Astrocyte of the spinal cord (primary cell): ENCODE measurements at regions not wholly inside any gene's neighbourhood (a gene's known extent, or its start where the extent isn't known, plus 50 kb on each side); places are given as distances from the start of the nearest gene placed in this dataset.

Source experiments
- DNase-seq: peaks from one replicate; pipeline ENCODE4 v3.0.0; 2011; ENCODE audit warnings: low read depth, low spot score
- H3K4me3 ChIP-seq: 2 replicates; pipeline ENCODE4 v1.5.1; 2011; ENCODE audit warnings: low read depth, mild to moderate bottlenecking, low read length, moderate library complexity
- CTCF ChIP-seq: IDR thresholded peaks from 2 replicates; pipeline ENCODE4 v1.5.1; 2012; ENCODE audit warnings: low read depth, mild to moderate bottlenecking, low read length, inconsistent platforms
- in situ Hi-C: cut with HindIII; loops from 2 replicates; pipeline ENCODE4 v1.10.0; 2017; ENCODE audit warnings: low sequenced_read_pairs

DNA sequence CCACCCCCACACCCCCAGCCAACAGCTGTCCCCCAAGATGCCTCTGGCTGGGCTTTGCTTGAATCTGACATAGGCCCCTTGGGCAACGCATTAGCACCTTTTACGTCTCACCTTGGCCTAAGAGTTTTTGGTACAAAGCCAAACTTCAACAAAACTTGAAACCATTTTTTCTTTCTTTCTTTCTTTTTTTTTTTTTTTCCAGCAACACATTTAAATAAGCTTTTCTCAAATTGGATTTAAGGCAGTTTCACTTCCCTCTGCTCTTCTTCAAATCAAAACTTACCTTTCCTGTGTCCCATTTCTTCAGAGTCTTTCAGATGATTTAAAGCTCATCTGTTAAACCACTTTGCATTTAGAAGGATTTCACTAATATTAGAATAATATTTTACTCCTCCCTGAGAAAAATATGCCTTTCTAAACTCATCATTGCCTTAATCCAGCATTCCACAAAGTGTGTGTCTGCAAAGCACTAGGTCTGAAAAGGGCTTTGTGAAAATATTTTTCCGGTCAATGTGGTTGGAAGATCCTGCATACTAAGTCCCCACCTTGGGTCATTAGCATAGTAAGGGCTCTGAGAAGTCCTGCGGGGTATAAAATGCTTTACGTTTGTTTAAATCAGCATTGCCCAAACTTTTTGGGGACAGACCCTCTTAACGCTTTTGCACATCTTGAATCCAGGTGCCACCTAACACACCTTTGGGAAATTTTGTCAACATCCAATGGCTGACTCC is 217.0 kb downstream of the TLE3 start:
- in situ Hi-C loops: no loop called here
- H3K4me3 ChIP-seq: no peak overlapping the region
- no peak for TF ChIP-seq CTCF
- no peak for DNase-seq

DNA sequence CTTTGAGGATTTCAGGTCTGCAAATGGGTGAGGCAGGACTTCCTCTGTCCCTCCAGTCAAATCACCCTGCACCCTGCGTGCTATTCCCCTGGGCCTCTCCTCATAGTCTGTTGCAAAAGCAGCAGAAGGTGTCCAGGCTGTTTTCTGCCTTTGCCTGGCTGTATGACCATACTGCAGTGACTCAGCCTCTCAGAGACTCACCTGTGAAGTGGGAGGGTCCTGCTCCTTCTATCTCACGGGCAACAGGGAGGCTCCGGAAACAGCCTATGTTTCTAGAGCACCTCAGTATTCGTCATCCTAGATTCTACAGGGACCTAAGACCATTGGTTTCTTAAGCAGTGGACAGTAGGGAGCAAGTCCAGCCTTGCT is 216.4 kb downstream of the TLE3 start:
- TF ChIP-seq CTCF: no peak
- in situ Hi-C loops: no loop called here
- no peak overlapping the region for H3K4me3 ChIP-seq
- no peak for DNase-seq

DNA sequence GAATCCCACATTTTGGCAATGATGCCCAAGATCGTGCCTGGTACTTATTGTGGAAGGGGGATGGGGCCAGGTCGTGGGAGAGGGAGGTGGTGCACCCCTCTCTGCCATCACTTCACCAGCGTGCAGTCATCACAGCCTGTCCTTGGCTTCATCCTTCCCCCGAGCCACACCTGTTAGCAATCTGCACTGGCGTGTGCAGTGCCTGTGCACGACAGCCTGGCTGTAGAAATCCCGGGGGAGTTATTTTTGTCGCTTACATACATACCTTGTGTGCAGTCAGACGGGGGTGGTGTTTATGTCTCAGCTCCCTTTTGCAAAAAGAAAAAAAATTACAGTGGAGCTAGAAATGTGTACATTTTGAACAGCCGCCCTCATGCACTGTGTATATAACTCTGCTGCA is 216.0 kb downstream of the TLE3 start:
- no peak for DNase-seq
- no peak overlapping the region for H3K4me3 ChIP-seq
- TF ChIP-seq CTCF: no peak
- in situ Hi-C loops: no loop called here

DNA sequence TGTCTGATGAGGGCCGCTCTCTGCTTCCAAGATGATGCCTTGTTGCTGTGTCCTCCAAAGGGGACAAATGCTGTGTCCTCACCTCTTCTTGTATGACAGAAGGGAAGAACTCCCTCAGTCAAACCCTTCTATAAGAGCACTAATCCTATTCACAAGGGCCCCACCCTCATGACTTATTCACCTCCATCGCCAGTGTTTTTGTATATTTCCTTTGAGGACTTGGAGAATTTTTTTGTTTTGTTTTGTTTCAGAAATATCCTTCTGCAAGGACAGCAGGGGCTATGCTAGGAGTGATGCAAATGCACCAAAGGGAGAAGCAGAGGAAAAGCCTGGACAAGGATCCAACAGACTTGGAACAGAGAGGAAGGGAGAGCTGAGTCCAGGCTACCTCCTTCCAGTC is 214.4 kb downstream of the TLE3 start:
- in situ Hi-C loops: no loop called here
- no peak overlapping the region for H3K4me3 ChIP-seq
- no peak for TF ChIP-seq CTCF
- DNase-seq: no peak

DNA sequence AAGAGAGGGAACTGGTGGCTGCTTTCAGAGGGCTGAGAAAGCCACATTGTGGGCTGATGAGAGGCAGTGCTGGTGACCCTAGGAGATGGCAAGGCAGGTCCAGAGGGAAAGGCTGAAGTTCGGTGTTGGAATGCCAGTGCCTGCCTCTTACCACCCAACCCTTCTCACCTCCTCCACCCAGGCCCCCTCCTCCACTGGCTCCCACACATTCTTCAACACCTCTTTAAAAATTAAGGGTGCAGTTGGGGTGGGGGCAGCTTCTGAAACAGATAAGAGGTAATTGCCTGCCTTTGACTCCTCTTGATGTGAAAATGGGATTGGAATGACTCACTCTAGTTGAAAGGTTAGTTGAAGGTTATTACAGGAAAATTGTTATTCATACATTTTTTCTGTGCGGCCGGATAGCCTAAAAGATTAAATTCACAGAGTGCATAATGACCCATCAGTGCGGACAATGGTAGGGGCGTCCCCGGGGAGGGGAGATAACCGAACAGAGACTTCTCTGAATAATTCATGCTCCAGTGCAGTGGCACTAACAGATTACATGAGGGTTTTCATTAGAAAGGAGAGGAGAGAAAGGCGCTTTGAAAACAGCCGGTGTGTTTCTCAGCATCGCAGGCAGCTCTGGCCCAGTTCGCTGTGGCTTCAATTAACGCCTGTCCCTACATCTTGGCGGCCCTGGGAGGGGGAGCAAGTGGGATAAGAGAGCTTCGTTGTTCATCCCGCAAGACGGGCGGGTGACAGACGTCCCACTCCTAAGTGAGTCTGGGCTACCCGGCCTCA is 212.4 kb downstream of the TLE3 start:
- TF ChIP-seq CTCF: no peak
- no peak overlapping the region for H3K4me3 ChIP-seq
- DNase-seq: no peak

GRCh38 chr15:69887009-69887408 is 210.7 kb downstream of the TLE3 start:
- DNase-seq: no peak
- H3K4me3 ChIP-seq: no peak overlapping the region
- in situ Hi-C loops: no loop called here
- TF ChIP-seq CTCF: no peak

More for the DNA sequence above, 212.4 kb downstream of the TLE3 start:
- in situ Hi-C loops: no loop called here
